Hepatocyte (in vitro differentiated cells): ENCODE measurements at regions not wholly inside any gene's neighbourhood (a gene's known extent, or its start where the extent isn't known, plus 50 kb on each side); places are given as distances from the start of the nearest gene placed in this dataset.

Source experiments
- DNase-seq: peaks from one replicate; pipeline ENCODE4 v3.0.0-alpha.2; 2016; ENCODE audit warnings: low spot score
- H2AFZ ChIP-seq: fragments of 200-600 bp; sonication (generic); 2 replicates; pipeline ENCODE4 v1.6.0; 2016; ENCODE audit warnings: antibody characterized with exemption, mild to moderate bottlenecking
- H3K27ac ChIP-seq: fragments of 200-600 bp; sonication (generic); 2 replicates; pipeline ENCODE4 v1.5.1; 2016; ENCODE audit warnings: mild to moderate bottlenecking
- H3K27me3 ChIP-seq: fragments of 200-600 bp; sonication (generic); 2 replicates; pipeline ENCODE4 v1.6.1; 2016
- H3K36me3 ChIP-seq: fragments of 200-600 bp; sonication (generic); replicated peaks from 2 replicates; pipeline ENCODE4 v1.5.1; 2016; ENCODE audit warnings: low read depth; ENCODE audit not compliant: insufficient read depth
- H3K4me1 ChIP-seq: fragments of 200-600 bp; sonication (generic); 2 replicates; pipeline ENCODE4 v1.5.1; 2016; ENCODE audit warnings: mild to moderate bottlenecking, moderate library complexity; ENCODE audit not compliant: insufficient read depth
- H3K4me2 ChIP-seq: fragments of 200-600 bp; sonication (generic); 2 replicates; pipeline ENCODE4 v1.6.0; 2016
- H3K4me3 ChIP-seq: fragments of 200-600 bp; sonication (generic); 2 replicates; pipeline ENCODE4 v1.5.1; 2016; ENCODE audit warnings: mild to moderate bottlenecking
- H3K79me2 ChIP-seq: fragments of 200-600 bp; sonication (generic); 2 replicates; pipeline ENCODE4 v1.6.0; 2017; ENCODE audit warnings: mild to moderate bottlenecking
- H3K9me2 ChIP-seq: fragments of 200-600 bp; sonication (generic); replicated peaks from 2 replicates; pipeline ENCODE4 v1.6.0; 2017; ENCODE audit warnings: mild to moderate bottlenecking; ENCODE audit not compliant: insufficient read depth
- H3K9me3 ChIP-seq: fragments of 200-600 bp; sonication (generic); 2 replicates; pipeline ENCODE4 v1.5.1; 2016; ENCODE audit warnings: low read depth, mild to moderate bottlenecking
- H4K20me1 ChIP-seq: fragments of 200-600 bp; sonication (generic); 2 replicates; pipeline ENCODE4 v1.6.0; 2016; ENCODE audit warnings: mild to moderate bottlenecking; ENCODE audit not compliant: insufficient read depth, poor library complexity, severe bottlenecking
- CTCF ChIP-seq: fragments of 200-600 bp; sonication (generic); IDR thresholded peaks from 2 replicates; pipeline ENCODE4 v1.5.1; 2016; ENCODE audit warnings: antibody characterized with exemption, mild to moderate bottlenecking; ENCODE audit not compliant: poor library complexity
- EZH2 ChIP-seq: fragments of 200-600 bp; sonication (generic); IDR thresholded peaks from 2 replicates; pipeline ENCODE4 v1.6.1; 2016; ENCODE audit warnings: antibody characterized with exemption, mild to moderate bottlenecking, borderline replicate concordance
- EZH2phosphoT487 ChIP-seq: fragments of 200-600 bp; sonication (generic); IDR thresholded peaks from one replicate; pipeline ENCODE4 v1.6.1; 2018; ENCODE audit warnings: antibody characterized with exemption, mild to moderate bottlenecking, low read depth, moderate library complexity; ENCODE audit not compliant: unreplicated experiment, severe bottlenecking
- WGBS: methylation state at CpG from one replicate; pipeline ENCODE4 v1.1.6; 2016; ENCODE audit warnings: low lambda C conversion rate; ENCODE audit errors: missing lambda C conversion rate; 5-methylcytosine and 5-hydroxymethylcytosine counted together

GRCh38 chr2:230643576-230644291, 68.9 kb upstream of the CAB39 start:
- H3K27me3 ChIP-seq: no peaks in the 10 kb centered on the region
- DNase-seq: no peak
- H3K9me3 ChIP-seq: no peaks in the 10 kb centered on the region
- no peaks in the 10 kb centered on the region for H4K20me1 ChIP-seq
- no peaks in the 10 kb centered on the region for H3K9me2 ChIP-seq
- no peaks in the 10 kb centered on the region for H3K79me2 ChIP-seq
- H3K27ac ChIP-seq: no peak overlapping the region
- TF ChIP-seq EZH2phosphoT487: no peak
- no peak for TF ChIP-seq CTCF
- TF ChIP-seq EZH2: no peak
- no peaks in the 10 kb centered on the region for H3K4me1 ChIP-seq
- no peaks in the 10 kb centered on the region for H3K36me3 ChIP-seq
- H3K4me3 ChIP-seq: no peak overlapping the region
- no peak overlapping the region for H3K4me2 ChIP-seq
- no peak overlapping the region for H2AFZ ChIP-seq
- WGBS: 81% methylated on average over 9 of the region's 9 CpGs

GRCh38 chr2:230644356-230644935, 68.2 kb upstream of the CAB39 start:
- no peak overlapping the region for H3K27ac ChIP-seq
- no peaks in the 10 kb centered on the region for H3K79me2 ChIP-seq
- no peak overlapping the region for H2AFZ ChIP-seq
- 93% methylated on average over 6 of the region's 6 CpGs for WGBS
- H3K27me3 ChIP-seq: no peaks in the 10 kb centered on the region
- no peaks in the 10 kb centered on the region for H4K20me1 ChIP-seq
- H3K36me3 ChIP-seq: no peaks in the 10 kb centered on the region
- no peak for TF ChIP-seq EZH2phosphoT487
- no peak for TF ChIP-seq EZH2
- no peak for TF ChIP-seq CTCF
- no peak for DNase-seq
- H3K4me1 ChIP-seq: no peaks in the 10 kb centered on the region
- H3K4me3 ChIP-seq: no peak overlapping the region
- no peaks in the 10 kb centered on the region for H3K9me2 ChIP-seq
- H3K4me2 ChIP-seq: no peak overlapping the region
- H3K9me3 ChIP-seq: no peaks in the 10 kb centered on the region

- DNase-seq: no peak
- H3K9me2 ChIP-seq: no peaks in the 10 kb centered on the region
- no peak overlapping the region for H2AFZ ChIP-seq
- no peak overlapping the region for H3K4me3 ChIP-seq
- H3K79me2 ChIP-seq: no peaks in the 10 kb centered on the region
- no peaks in the 10 kb centered on the region for H3K36me3 ChIP-seq
- no peaks in the 10 kb centered on the region for H3K4me1 ChIP-seq
- WGBS: 95% methylated on average over 8 of the region's 8 CpGs
- no peak overlapping the region for H3K4me2 ChIP-seq
- H3K27me3 ChIP-seq: no peaks in the 10 kb centered on the region
- TF ChIP-seq EZH2phosphoT487 (no peak), CTCF (no peak), EZH2 (no peak)
- no peak overlapping the region for H3K27ac ChIP-seq
- no peaks in the 10 kb centered on the region for H3K9me3 ChIP-seq
- H4K20me1 ChIP-seq: no peaks in the 10 kb centered on the region
Observed at GRCh38 chr2:230648356-230648755, 64.3 kb upstream of the CAB39 start.
